H9 (cell line): ENCODE measurements at regions not wholly inside any gene's neighbourhood (a gene's known extent, or its start where the extent isn't known, plus 50 kb on each side); places are given as distances from the start of the nearest gene placed in this dataset.
"Not testable (repeated sequence)": the region's sequence is repeated elsewhere in the genome, so short reads cannot be mapped to it uniquely, and the experiment has no call there.

Experiments used
- DNase-seq: peaks from one replicate; pipeline ENCODE4 v3.0.0-alpha.2; 2017
- H2AFZ ChIP-seq: one replicate; pipeline ENCODE4 v1.6.1; 2013; ENCODE audit warnings: mild to moderate bottlenecking, low read length, control low read depth, moderate library complexity
- H2AK5ac ChIP-seq: 2 replicates; pipeline ENCODE4 v1.6.1; 2013; ENCODE audit warnings: low read length, control low read depth, mixed read lengths; ENCODE audit not compliant: insufficient read length
- H2BK120ac ChIP-seq: one replicate; pipeline ENCODE4 v1.6.1; 2013; ENCODE audit warnings: low read depth, mild to moderate bottlenecking, low read length, control low read depth, inconsistent platforms; ENCODE audit not compliant: poor library complexity, severe bottlenecking
- H2BK12ac ChIP-seq: 2 replicates; pipeline ENCODE4 v1.6.1; 2013; ENCODE audit warnings: low read length, control low read depth, mixed read lengths, low read depth; ENCODE audit not compliant: insufficient read length
- H2BK15ac ChIP-seq: 2 replicates; pipeline ENCODE4 v1.6.1; 2013; ENCODE audit warnings: low read depth, low read length, control low read depth
- H2BK20ac ChIP-seq: one replicate; pipeline ENCODE4 v1.6.1; 2013; ENCODE audit warnings: low read depth, mild to moderate bottlenecking, low read length, control low read depth, inconsistent platforms; ENCODE audit not compliant: poor library complexity, severe bottlenecking
- H2BK5ac ChIP-seq: 2 replicates; pipeline ENCODE4 v1.6.1; 2013; ENCODE audit warnings: low read length, control low read depth, mixed read lengths; ENCODE audit not compliant: insufficient read length
- H3K14ac ChIP-seq: 2 replicates; pipeline ENCODE4 v1.6.1; 2013; ENCODE audit warnings: low read length, control low read depth; ENCODE audit not compliant: insufficient read depth
- H3K18ac ChIP-seq: 2 replicates; pipeline ENCODE4 v1.6.1; 2013; ENCODE audit warnings: low read depth, mild to moderate bottlenecking, mixed read lengths, low read length, control low read depth; ENCODE audit not compliant: insufficient read length
- H3K23ac ChIP-seq: 2 replicates; pipeline ENCODE4 v1.6.1; 2013; ENCODE audit warnings: low read length, control low read depth, mixed read lengths, low read depth; ENCODE audit not compliant: insufficient read length
- H3K23me2 ChIP-seq: 2 replicates; pipeline ENCODE4 v1.6.1; 2013; ENCODE audit warnings: low read depth, mild to moderate bottlenecking, mixed read lengths, low read length, control low read depth; ENCODE audit not compliant: insufficient read length, poor library complexity, severe bottlenecking
- H3K27ac ChIP-seq: 2 replicates; pipeline ENCODE4 v1.5.1; 2013; ENCODE audit warnings: low read length, control low read depth, mixed read lengths, low read depth; ENCODE audit not compliant: insufficient read length
- H3K27me3 ChIP-seq: 2 replicates; pipeline ENCODE4 v1.6.1; 2013; ENCODE audit warnings: low read length, control low read depth, inconsistent platforms; ENCODE audit not compliant: insufficient read depth
- H3K4ac ChIP-seq: 2 replicates; pipeline ENCODE4 v1.6.1; 2013; ENCODE audit warnings: low read depth, mild to moderate bottlenecking, control low read depth, inconsistent platforms, low read length, moderate library complexity
- H3K4me1 ChIP-seq: 2 replicates; pipeline ENCODE4 v1.6.1; 2013; ENCODE audit warnings: low read length, control low read depth, inconsistent platforms; ENCODE audit not compliant: insufficient read depth
- H3K4me2 ChIP-seq: 2 replicates; pipeline ENCODE4 v1.6.1; 2013; ENCODE audit warnings: low read length, control low read depth, mixed read lengths; ENCODE audit not compliant: insufficient read length, insufficient read depth
- H3K56ac ChIP-seq: 2 replicates; pipeline ENCODE4 v1.6.1; 2013; ENCODE audit warnings: low read depth, mild to moderate bottlenecking, mixed read lengths, low read length, control low read depth; ENCODE audit not compliant: insufficient read length
- H3K79me1 ChIP-seq: 2 replicates; pipeline ENCODE4 v1.6.1; 2013; ENCODE audit warnings: low read depth, mild to moderate bottlenecking, moderate library complexity, low read length, control low read depth, inconsistent platforms; ENCODE audit not compliant: insufficient read depth, poor library complexity, severe bottlenecking
- H3K79me2 ChIP-seq: 2 replicates; pipeline ENCODE4 v1.6.1; 2013; ENCODE audit warnings: low read length, control low read depth, inconsistent platforms; ENCODE audit not compliant: insufficient read depth
- H3K9ac ChIP-seq: 2 replicates; pipeline ENCODE4 v1.6.1; 2013; ENCODE audit warnings: low read length, control low read depth, mixed read lengths; ENCODE audit not compliant: insufficient read length; ENCODE audit errors: extremely low read depth
- H3K9me3 ChIP-seq: one replicate; pipeline ENCODE4 v1.6.1; 2013; ENCODE audit warnings: low read depth, low read length, inconsistent platforms; ENCODE audit not compliant: control insufficient read depth
- H3T11ph ChIP-seq: one replicate; pipeline ENCODE4 v1.6.1; 2013; ENCODE audit warnings: mild to moderate bottlenecking, low read length, control low read depth, inconsistent platforms
- H4K20me1 ChIP-seq: one replicate; pipeline ENCODE4 v1.6.1; 2013; ENCODE audit not compliant: control insufficient read depth, insufficient read length, insufficient read depth
- H4K5ac ChIP-seq: 2 replicates; pipeline ENCODE4 v1.6.1; 2013; ENCODE audit warnings: low read depth, mild to moderate bottlenecking, mixed read lengths, low read length, control low read depth; ENCODE audit not compliant: insufficient read length
- H4K8ac ChIP-seq: replicated peaks from 2 replicates; pipeline ENCODE4 v1.6.1; 2013; ENCODE audit warnings: low read length, control low read depth, mixed read lengths, low read depth; ENCODE audit not compliant: insufficient read length
- H4K91ac ChIP-seq: 2 replicates; pipeline ENCODE4 v1.6.1; 2013; ENCODE audit warnings: low read depth, mild to moderate bottlenecking, moderate library complexity, mixed read lengths, low read length, control low read depth; ENCODE audit not compliant: insufficient read length
- H3K27ac Mint-ChIP-seq, 3 experiments: 2 replicates in 2 of 3; 3 replicates in 1 of 3; pipeline ENCODE4 v1.8.0; 2020 to 2021; ENCODE audit warnings: mixed read lengths in 3 of 3, mild to moderate bottlenecking in 1 of 3, moderate library complexity in 1 of 3
- H3K27me3 Mint-ChIP-seq: 2 replicates; pipeline ENCODE4 v1.8.0; 2021; ENCODE audit warnings: low read depth, mild to moderate bottlenecking, moderate library complexity, mixed read lengths
- H3K36me3 Mint-ChIP-seq, 3 experiments: 2 replicates in 2 of 3; 3 replicates in 1 of 3; pipeline ENCODE4 v1.8.0; 2020 to 2021; ENCODE audit warnings: low read depth in 3 of 3, mixed read lengths in 3 of 3; ENCODE audit not compliant: insufficient read depth in 1 of 3
- H3K4me1 Mint-ChIP-seq, 2 experiments: 2 replicates each; pipeline ENCODE4 v1.8.0; 2020; ENCODE audit warnings: mixed read lengths in 2 of 2
- H3K4me3 Mint-ChIP-seq, 2 experiments: 2 replicates in 1 of 2; 3 replicates in 1 of 2; pipeline ENCODE4 v1.8.0; 2020 to 2021; ENCODE audit warnings: mild to moderate bottlenecking in 2 of 2, mixed read lengths in 2 of 2, moderate library complexity in 1 of 2
- H3K9me3 Mint-ChIP-seq, 2 experiments: 2 replicates in 1 of 2; 3 replicates in 1 of 2; pipeline ENCODE4 v1.8.0; 2020; ENCODE audit warnings: mild to moderate bottlenecking in 2 of 2, mixed read lengths in 2 of 2, moderate library complexity in 1 of 2
- WGBS: extraction: QIAGEN DNeasy Blood & Tissue Kit; methylation state at CpG from one replicate; pipeline ENCODE4 v1.1.7; 2013; ENCODE audit warnings: missing lambda C conversion rate, low lambda C conversion rate, mixed read lengths; ENCODE audit not compliant: insufficient read length; ENCODE audit errors: extremely low coverage; 5-methylcytosine and 5-hydroxymethylcytosine counted together
- TF ChIP-seq, protein P1 (sequence below): fragments of 200-600 bp; sonication (generic); conservative IDR thresholded peaks from 3 replicates; pipeline ENCODE4 v1.8.0; 2021; ENCODE audit warnings: antibody characterized with exemption, mild to moderate bottlenecking

DNA sequence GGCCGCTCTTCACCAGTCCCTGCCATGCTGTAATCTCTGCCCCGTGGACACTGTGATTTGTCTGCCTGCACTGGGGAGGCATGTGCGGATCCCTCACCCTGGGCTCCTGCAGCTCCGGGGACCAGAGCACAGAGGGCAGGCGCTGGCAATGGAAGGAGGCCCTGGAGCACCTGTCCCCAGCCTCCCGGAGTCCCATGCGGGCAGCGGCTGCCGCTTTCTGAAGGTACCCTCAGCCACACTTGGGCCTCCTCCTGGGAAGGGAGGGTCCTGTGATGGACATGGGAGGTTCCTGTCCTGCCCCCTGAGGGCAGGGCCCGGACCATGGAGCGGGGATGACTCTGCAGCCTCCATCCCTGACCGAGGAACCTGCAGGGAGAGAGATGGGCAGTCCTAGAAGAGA lies 297.4 kb upstream of the SFSWAP start:
- H3K23me2 ChIP-seq = no peaks in the 10 kb centered on the region
- H4K20me1 ChIP-seq = no peaks in the 10 kb centered on the region
- H2BK15ac ChIP-seq = no peak overlapping the region
- no peaks in the 10 kb centered on the region for H3K79me1 ChIP-seq
- no CpG with 5 or more reads among the region's 12 CpGs for WGBS
- no peaks in the 10 kb centered on the region for H3K27me3 ChIP-seq
- no peak overlapping the region for H3K4me2 ChIP-seq
- no peak overlapping the region for H3T11ph ChIP-seq
- no peak overlapping the region for H2BK20ac ChIP-seq
- H3K27ac Mint-ChIP-seq = no peak overlapping the region
- H4K8ac ChIP-seq = no peak overlapping the region
- H3K9ac ChIP-seq = no peak overlapping the region
- no peak overlapping the region for H4K91ac ChIP-seq
- peaks cover 26% of the 10 kb centered on the region for H3K27me3 Mint-ChIP-seq
- H3K4ac ChIP-seq = no peak overlapping the region
- H3K4me1 Mint-ChIP-seq = peaks cover 5 to 8% of the 10 kb centered on the region in 2 experiments
- H3K79me2 ChIP-seq = no peaks in the 10 kb centered on the region
- no peak overlapping the region for H2BK120ac ChIP-seq
- TF ChIP-seq, protein P1, sequence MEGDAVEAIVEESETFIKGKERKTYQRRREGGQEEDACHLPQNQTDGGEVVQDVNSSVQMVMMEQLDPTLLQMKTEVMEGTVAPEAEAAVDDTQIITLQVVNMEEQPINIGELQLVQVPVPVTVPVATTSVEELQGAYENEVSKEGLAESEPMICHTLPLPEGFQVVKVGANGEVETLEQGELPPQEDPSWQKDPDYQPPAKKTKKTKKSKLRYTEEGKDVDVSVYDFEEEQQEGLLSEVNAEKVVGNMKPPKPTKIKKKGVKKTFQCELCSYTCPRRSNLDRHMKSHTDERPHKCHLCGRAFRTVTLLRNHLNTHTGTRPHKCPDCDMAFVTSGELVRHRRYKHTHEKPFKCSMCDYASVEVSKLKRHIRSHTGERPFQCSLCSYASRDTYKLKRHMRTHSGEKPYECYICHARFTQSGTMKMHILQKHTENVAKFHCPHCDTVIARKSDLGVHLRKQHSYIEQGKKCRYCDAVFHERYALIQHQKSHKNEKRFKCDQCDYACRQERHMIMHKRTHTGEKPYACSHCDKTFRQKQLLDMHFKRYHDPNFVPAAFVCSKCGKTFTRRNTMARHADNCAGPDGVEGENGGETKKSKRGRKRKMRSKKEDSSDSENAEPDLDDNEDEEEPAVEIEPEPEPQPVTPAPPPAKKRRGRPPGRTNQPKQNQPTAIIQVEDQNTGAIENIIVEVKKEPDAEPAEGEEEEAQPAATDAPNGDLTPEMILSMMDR = no peak
- no peak overlapping the region for H3K56ac ChIP-seq
- no peak overlapping the region for H4K5ac ChIP-seq
- no peak overlapping the region for H3K27ac ChIP-seq
- H2BK5ac ChIP-seq = no peak overlapping the region
- H3K9me3 Mint-ChIP-seq = peaks cover 8 to 17% of the 10 kb centered on the region in 2 experiments
- H3K14ac ChIP-seq = no peak overlapping the region
- no peak overlapping the region for H2BK12ac ChIP-seq
- no peaks in the 10 kb centered on the region for H3K4me1 ChIP-seq
- H2AFZ ChIP-seq = no peak overlapping the region
- peaks cover 5% of the 10 kb centered on the region for H3K9me3 ChIP-seq
- no peak overlapping the region for H3K18ac ChIP-seq
- no peak overlapping the region for H2AK5ac ChIP-seq
- no peak overlapping the region for H3K4me3 Mint-ChIP-seq
- no peak overlapping the region for H3K23ac ChIP-seq
- peaks cover 6 to 8% (median 7%) of the 10 kb centered on the region in 3 experiments; a peak in 6 of 7 replicates for H3K36me3 Mint-ChIP-seq
- DNase-seq = no peak

DNA sequence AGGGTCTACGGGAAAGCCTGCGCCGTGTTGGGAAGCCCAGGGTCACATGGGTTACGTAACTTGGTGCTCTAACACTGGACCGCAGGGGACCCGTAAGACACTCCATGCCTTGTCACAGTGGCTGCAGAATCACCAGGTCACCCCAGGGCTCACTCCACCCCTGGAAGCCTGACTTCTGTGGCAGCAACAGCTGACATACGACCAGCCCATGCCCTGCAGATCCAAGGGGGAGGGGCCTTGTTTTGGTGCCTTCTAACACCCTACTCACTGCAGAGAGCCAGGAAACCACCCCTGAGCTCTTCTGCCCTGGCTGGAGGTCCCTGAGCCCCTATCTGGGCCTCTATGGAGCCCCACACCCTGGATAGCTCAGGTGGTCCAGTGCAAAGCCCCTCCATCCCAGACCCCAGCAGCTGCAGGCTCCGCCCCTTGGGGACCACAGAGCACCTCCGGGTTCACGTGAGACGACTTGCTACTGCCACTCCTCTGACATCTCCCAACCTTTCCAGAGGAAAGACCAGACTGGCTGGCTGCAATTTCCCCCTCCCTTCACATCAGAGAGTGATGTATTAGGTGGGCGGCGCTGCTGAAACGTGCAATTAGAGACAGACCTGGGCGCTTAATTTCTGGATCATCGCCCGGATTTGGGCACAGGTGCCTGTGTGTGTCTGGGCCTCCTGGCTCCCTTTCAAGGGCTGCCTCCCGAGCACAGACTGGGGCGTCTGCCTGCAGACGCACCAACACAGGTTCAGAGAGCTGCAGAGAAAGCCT lies 296.6 kb upstream of the SFSWAP start:
- H4K91ac ChIP-seq, H3K9ac ChIP-seq, H3K36me3 Mint-ChIP-seq, H3K79me1 ChIP-seq, H3K27ac Mint-ChIP-seq, H3K4ac ChIP-seq, H4K5ac ChIP-seq, H3K9me3 ChIP-seq, H2BK20ac ChIP-seq, H3K18ac ChIP-seq, H3T11ph ChIP-seq, H3K14ac ChIP-seq, H2BK120ac ChIP-seq, H3K27me3 ChIP-seq, H3K4me3 Mint-ChIP-seq, H3K27ac ChIP-seq, DNase-seq, H2AK5ac ChIP-seq, H3K4me1 ChIP-seq, H4K8ac ChIP-seq, H3K4me1 Mint-ChIP-seq, H2BK12ac ChIP-seq, H4K20me1 ChIP-seq, H3K79me2 ChIP-seq, H2AFZ ChIP-seq, H2BK15ac ChIP-seq, H3K56ac ChIP-seq, H3K4me2 ChIP-seq, H3K23ac ChIP-seq, H3K23me2 ChIP-seq, H2BK5ac ChIP-seq: not testable (repeated sequence)
- Mint-ChIP-seq H3K27me3 (peaks cover 20% of the 10 kb centered on the region), H3K9me3 (peaks cover 10 to 24% of the 10 kb centered on the region in 2 experiments)
- no CpG with 5 or more reads among the region's 20 CpGs for WGBS
